Neuronal stem cell (in vitro differentiated cells): ENCODE measurements at regions not wholly inside any gene's neighbourhood (a gene's known extent, or its start where the extent isn't known, plus 50 kb on each side); places are given as distances from the start of the nearest gene placed in this dataset.
"Not testable (repeated sequence)": the region's sequence is repeated elsewhere in the genome, so short reads cannot be mapped to it uniquely, and the experiment has no call there.

ENCODE experiments used
- DNase-seq: peaks from one replicate; pipeline ENCODE4 v3.0.0-alpha.2; 2013; ENCODE audit warnings: low spot score
- H2AFZ ChIP-seq: one replicate; pipeline ENCODE4 v1.6.1; 2013; ENCODE audit warnings: mild to moderate bottlenecking, low read length, inconsistent platforms
- H2AK5ac ChIP-seq: 2 replicates; pipeline ENCODE4 v1.6.1; 2013; ENCODE audit warnings: low read depth, mild to moderate bottlenecking, inconsistent platforms, low read length, moderate library complexity, mixed read lengths
- H2BK120ac ChIP-seq: 2 replicates; pipeline ENCODE4 v1.6.1; 2013; ENCODE audit warnings: low read depth, mild to moderate bottlenecking, inconsistent platforms, low read length, moderate library complexity, mixed read lengths
- H2BK12ac ChIP-seq: one replicate; pipeline ENCODE4 v1.6.1; 2013; ENCODE audit warnings: low read length, inconsistent platforms
- H2BK15ac ChIP-seq: 2 replicates; pipeline ENCODE4 v1.6.1; 2013; ENCODE audit warnings: mild to moderate bottlenecking, low read length, inconsistent platforms, mixed read lengths
- H2BK5ac ChIP-seq: one replicate; pipeline ENCODE4 v1.6.1; 2013; ENCODE audit warnings: inconsistent platforms, mild to moderate bottlenecking, low read length, moderate library complexity
- H3K14ac ChIP-seq: one replicate; pipeline ENCODE4 v1.6.1; 2013; ENCODE audit warnings: low read length, inconsistent platforms
- H3K18ac ChIP-seq: 2 replicates; pipeline ENCODE4 v1.6.1; 2013; ENCODE audit warnings: low read length, inconsistent platforms
- H3K23ac ChIP-seq: 2 replicates; pipeline ENCODE4 v1.6.1; 2013; ENCODE audit warnings: low read depth, mild to moderate bottlenecking, mixed read lengths, low read length, inconsistent platforms; ENCODE audit not compliant: poor library complexity
- H3K27ac ChIP-seq: replicated peaks from 3 replicates; pipeline ENCODE4 v1.5.1; 2013; ENCODE audit warnings: low read length, inconsistent platforms
- H3K27me3 ChIP-seq, 3 experiments: 2 replicates each; pipeline ENCODE4 v1.6.1; 2013; ENCODE audit warnings: low read length in 3 of 3, mild to moderate bottlenecking in 2 of 3, inconsistent platforms in 1 of 3, low read depth in 1 of 3, mixed read lengths in 1 of 3, moderate library complexity in 1 of 3; ENCODE audit not compliant: control insufficient read depth in 3 of 3, insufficient read depth in 3 of 3
- H3K36me3 ChIP-seq, 2 donors: replicated peaks in 1 of 2; 2 replicates each; pipeline ENCODE4 v1.6.1; 2013; ENCODE audit warnings: low read length in 2 of 2; ENCODE audit not compliant: control insufficient read depth in 2 of 2, insufficient read depth in 2 of 2
- H3K4ac ChIP-seq: 2 replicates; pipeline ENCODE4 v1.6.1; 2013; ENCODE audit warnings: inconsistent platforms, mild to moderate bottlenecking, low read length, moderate library complexity
- H3K4me1 ChIP-seq, 2 donors: 1 replicate in 1 of 2; 2 replicates in 1 of 2; pipeline ENCODE4 v1.6.1; 2013; ENCODE audit warnings: low read length in 2 of 2, low read depth in 1 of 2; ENCODE audit not compliant: control insufficient read depth in 2 of 2, insufficient read depth in 1 of 2
- H3K4me2 ChIP-seq: one replicate; pipeline ENCODE4 v1.6.1; 2013; ENCODE audit warnings: mild to moderate bottlenecking, low read length, inconsistent platforms; ENCODE audit not compliant: insufficient read depth, poor library complexity, severe bottlenecking
- H3K4me3 ChIP-seq, 2 donors: 2 replicates each; pipeline ENCODE4 v1.5.1; 2013; ENCODE audit warnings: low read length in 2 of 2, mild to moderate bottlenecking in 2 of 2, inconsistent platforms in 1 of 2, moderate library complexity in 1 of 2
- H3K79me1 ChIP-seq: one replicate; pipeline ENCODE4 v1.6.1; 2013; ENCODE audit warnings: low read depth, mild to moderate bottlenecking, inconsistent platforms, low read length, moderate library complexity
- H3K9ac ChIP-seq: one replicate; pipeline ENCODE4 v1.6.1; 2013; ENCODE audit warnings: mild to moderate bottlenecking, low read depth, low read length, inconsistent platforms; ENCODE audit not compliant: poor library complexity
- H3K9me3 ChIP-seq, 2 donors: replicated peaks in 1 of 2; 2 replicates each; pipeline versions ENCODE3 to v1.6.1; 2013; ENCODE audit warnings: low read length in 2 of 2, mild to moderate bottlenecking in 2 of 2, inconsistent platforms in 1 of 2, low read depth in 1 of 2, mixed read lengths in 1 of 2, moderate library complexity in 1 of 2; ENCODE audit not compliant: control insufficient read depth in 2 of 2, insufficient read depth in 1 of 2
- H4K8ac ChIP-seq: one replicate; pipeline ENCODE4 v1.6.1; 2013; ENCODE audit warnings: low read depth, mild to moderate bottlenecking, inconsistent platforms, low read length, moderate library complexity
- H4K91ac ChIP-seq: one replicate; pipeline ENCODE4 v1.6.1; 2013; ENCODE audit warnings: low read length, low read depth, mild to moderate bottlenecking, inconsistent platforms; ENCODE audit not compliant: poor library complexity
- WGBS, 2 donors: extraction: QIAGEN DNeasy Blood & Tissue Kit; methylation state at CpG; one replicate each; pipeline ENCODE4 v1.1.7; 2013; ENCODE audit warnings: missing lambda C conversion rate in 2 of 2, mixed read lengths in 1 of 2; ENCODE audit not compliant: insufficient read length in 2 of 2, insufficient replicate concordance in 1 of 2; ENCODE audit errors: extremely low coverage in 2 of 2; 5-methylcytosine and 5-hydroxymethylcytosine counted together

- no CpG with 5 or more reads among the region's 6 CpGs for WGBS, 2 donors
Measured at GRCh38 chr2:87636735-87637134, 111.2 kb upstream of the PLGLB2 start.

GRCh38 chr2:87637249-87637990, 110.5 kb upstream of the PLGLB2 start:
- H3K18ac ChIP-seq, H4K91ac ChIP-seq, H3K4me1 ChIP-seq, H3K23ac ChIP-seq, H3K27ac ChIP-seq, H3K4me2 ChIP-seq, H3K14ac ChIP-seq, H3K79me1 ChIP-seq, H2BK120ac ChIP-seq, H3K9ac ChIP-seq, H2AFZ ChIP-seq, H2BK12ac ChIP-seq, DNase-seq, H3K4ac ChIP-seq, H2BK5ac ChIP-seq, H3K36me3 ChIP-seq, H4K8ac ChIP-seq, H3K27me3 ChIP-seq, H3K4me3 ChIP-seq, H2BK15ac ChIP-seq, H2AK5ac ChIP-seq, H3K9me3 ChIP-seq: not testable (repeated sequence)
- no CpG with 5 or more reads among the region's 15 CpGs for WGBS, 2 donors

More at GRCh38 chr2:87636735-87637134, 111.2 kb upstream of the PLGLB2 start:
- H3K9ac ChIP-seq, H3K79me1 ChIP-seq, DNase-seq, H3K23ac ChIP-seq, H2AFZ ChIP-seq, H4K8ac ChIP-seq, H3K4me3 ChIP-seq, H3K4me1 ChIP-seq, H3K9me3 ChIP-seq, H3K4ac ChIP-seq, H3K27ac ChIP-seq, H3K36me3 ChIP-seq, H2BK5ac ChIP-seq, H3K14ac ChIP-seq, H4K91ac ChIP-seq, H3K18ac ChIP-seq, H2BK120ac ChIP-seq, H2BK12ac ChIP-seq, H2AK5ac ChIP-seq, H2BK15ac ChIP-seq, H3K4me2 ChIP-seq, H3K27me3 ChIP-seq: not testable (repeated sequence)

GRCh38 chr2:87638114-87638807, 109.6 kb upstream of the PLGLB2 start:
- H2BK15ac ChIP-seq, H3K14ac ChIP-seq, H2BK120ac ChIP-seq, H2BK5ac ChIP-seq, H2BK12ac ChIP-seq, H3K27ac ChIP-seq, H2AK5ac ChIP-seq, H3K9ac ChIP-seq, H4K91ac ChIP-seq, H3K36me3 ChIP-seq, H3K18ac ChIP-seq, H3K4me3 ChIP-seq, H3K27me3 ChIP-seq, H3K4ac ChIP-seq, DNase-seq, H3K23ac ChIP-seq, H3K4me1 ChIP-seq, H3K79me1 ChIP-seq, H2AFZ ChIP-seq, H4K8ac ChIP-seq, H3K9me3 ChIP-seq, H3K4me2 ChIP-seq: not testable (repeated sequence)
- no CpG with 5 or more reads among the region's 10 CpGs for WGBS, 2 donors

GRCh38 chr2:87638872-87639271, 109.0 kb upstream of the PLGLB2 start:
- H2BK120ac ChIP-seq, H3K14ac ChIP-seq, H2AK5ac ChIP-seq, H3K4ac ChIP-seq, H3K27ac ChIP-seq, H2AFZ ChIP-seq, H4K91ac ChIP-seq, H3K9me3 ChIP-seq, H2BK5ac ChIP-seq, H2BK12ac ChIP-seq, H3K18ac ChIP-seq, H3K4me1 ChIP-seq, H3K4me3 ChIP-seq, H2BK15ac ChIP-seq, H3K23ac ChIP-seq, H4K8ac ChIP-seq, H3K4me2 ChIP-seq, H3K9ac ChIP-seq, H3K36me3 ChIP-seq, DNase-seq, H3K27me3 ChIP-seq, H3K79me1 ChIP-seq: not testable (repeated sequence)
- no CpG with 5 or more reads among the region's 7 CpGs for WGBS, 2 donors
